GM12872 (cell line): ENCODE measurements at regions not wholly inside any gene's neighbourhood (a gene's known extent, or its start where the extent isn't known, plus 50 kb on each side); places are given as distances from the start of the nearest gene placed in this dataset.

Experiments used
- TF ChIP-seq, protein P1 (sequence below): IDR thresholded peaks from 3 replicates; pipeline ENCODE4 v1.5.1; 2011; ENCODE audit warnings: low read depth, mild to moderate bottlenecking, low read length, moderate library complexity; ENCODE audit not compliant: insufficient read depth

DNA sequence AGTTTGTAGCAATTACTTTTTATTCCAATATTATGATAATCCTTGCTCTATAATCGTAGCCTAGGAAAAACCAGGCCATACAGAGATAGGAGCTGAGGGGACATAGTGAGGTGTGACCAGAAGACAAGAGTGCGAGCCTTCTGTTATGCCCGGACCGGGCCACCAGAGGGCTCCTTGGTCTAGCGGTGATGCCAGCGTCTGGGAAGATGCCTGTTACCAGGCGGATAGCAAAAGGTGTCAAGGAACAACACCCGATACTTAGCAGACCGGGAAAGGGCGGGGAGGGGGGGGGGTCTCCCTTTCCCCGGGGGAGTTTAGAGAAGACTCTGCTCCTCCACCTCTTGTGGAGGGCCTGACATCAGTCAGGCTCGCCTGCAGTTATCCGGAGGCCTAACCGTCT is 67.1 kb upstream of the MUC20 start:
- TF ChIP-seq, protein P1, sequence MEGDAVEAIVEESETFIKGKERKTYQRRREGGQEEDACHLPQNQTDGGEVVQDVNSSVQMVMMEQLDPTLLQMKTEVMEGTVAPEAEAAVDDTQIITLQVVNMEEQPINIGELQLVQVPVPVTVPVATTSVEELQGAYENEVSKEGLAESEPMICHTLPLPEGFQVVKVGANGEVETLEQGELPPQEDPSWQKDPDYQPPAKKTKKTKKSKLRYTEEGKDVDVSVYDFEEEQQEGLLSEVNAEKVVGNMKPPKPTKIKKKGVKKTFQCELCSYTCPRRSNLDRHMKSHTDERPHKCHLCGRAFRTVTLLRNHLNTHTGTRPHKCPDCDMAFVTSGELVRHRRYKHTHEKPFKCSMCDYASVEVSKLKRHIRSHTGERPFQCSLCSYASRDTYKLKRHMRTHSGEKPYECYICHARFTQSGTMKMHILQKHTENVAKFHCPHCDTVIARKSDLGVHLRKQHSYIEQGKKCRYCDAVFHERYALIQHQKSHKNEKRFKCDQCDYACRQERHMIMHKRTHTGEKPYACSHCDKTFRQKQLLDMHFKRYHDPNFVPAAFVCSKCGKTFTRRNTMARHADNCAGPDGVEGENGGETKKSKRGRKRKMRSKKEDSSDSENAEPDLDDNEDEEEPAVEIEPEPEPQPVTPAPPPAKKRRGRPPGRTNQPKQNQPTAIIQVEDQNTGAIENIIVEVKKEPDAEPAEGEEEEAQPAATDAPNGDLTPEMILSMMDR: 0 out of 3 replicates have a peak, but pooled peaks have one; percentile 11
